SK-N-DZ (cell line): ENCODE measurements at regions not wholly inside any gene's neighbourhood (a gene's known extent, or its start where the extent isn't known, plus 50 kb on each side); places are given as distances from the start of the nearest gene placed in this dataset.

Experiments
- DNase-seq: peaks from one replicate; pipeline ENCODE4 v3.0.0-alpha.2; 2015; ENCODE audit warnings: low spot score

GRCh38 chr7:123401295-123401694 is 133.1 kb downstream of the IQUB start:
- DNase-seq, result no peak

DNA sequence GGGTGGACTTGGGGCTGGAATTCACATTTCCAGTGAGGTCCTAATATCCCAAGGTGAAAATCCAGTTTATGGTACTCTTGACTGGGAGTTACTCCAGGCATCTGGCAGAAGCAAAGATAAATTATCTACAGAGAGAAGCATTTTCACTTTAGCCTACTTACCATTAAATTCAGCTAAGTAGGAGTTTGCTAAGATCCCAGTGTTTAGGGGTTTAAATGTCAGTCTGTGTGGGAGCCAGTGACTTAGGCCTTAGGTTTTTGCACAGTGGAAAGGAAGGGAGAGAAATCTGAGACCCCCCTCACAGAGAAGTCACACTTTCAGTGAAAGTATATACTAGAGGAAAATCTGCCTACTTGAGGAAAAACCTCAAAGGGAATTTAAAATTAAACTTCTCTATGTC is 134.2 kb downstream of the IQUB start:
- DNase-seq, result no peak

DNA sequence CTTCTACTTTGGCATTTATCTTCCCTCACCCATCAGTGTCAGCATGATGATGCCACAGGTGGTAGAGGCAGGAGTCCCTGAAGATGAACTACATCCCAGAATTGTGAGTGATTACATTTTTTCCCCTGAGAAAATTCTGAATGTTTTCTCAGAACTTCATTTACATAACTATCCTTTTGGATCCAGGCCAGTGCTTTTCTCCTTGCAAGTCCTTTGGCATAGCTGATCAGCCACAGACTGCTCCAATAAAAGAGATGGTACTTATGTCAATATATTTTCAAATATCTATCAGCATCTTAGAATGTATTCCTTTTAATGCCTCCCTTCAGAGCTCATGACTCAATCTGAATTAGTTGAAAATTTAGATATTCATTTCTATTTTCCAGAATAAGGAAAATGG is 135.5 kb downstream of the IQUB start:
- no peak for DNase-seq

GRCh38 chr7:123397746-123398338 is 136.6 kb downstream of the IQUB start:
- DNase-seq, result no peak

DNA sequence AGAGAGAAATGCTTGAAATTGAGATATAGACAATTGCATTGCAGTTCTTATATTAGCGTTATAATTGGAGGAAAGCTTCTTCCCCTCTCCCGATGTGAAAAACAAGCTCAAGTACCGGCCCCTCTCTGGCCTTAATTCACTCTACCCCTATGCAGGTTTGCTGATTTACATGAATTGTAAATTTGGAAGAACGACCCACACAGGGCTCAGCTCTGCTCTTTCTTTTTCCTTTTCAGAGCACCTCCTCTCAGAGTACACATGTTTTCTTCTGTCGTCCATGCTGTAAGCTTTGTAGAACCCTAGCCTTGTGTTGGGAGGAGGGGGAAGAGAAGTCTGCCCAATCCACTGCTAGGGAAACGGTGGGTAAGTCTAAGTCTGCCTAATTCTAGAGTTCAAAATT is 140.8 kb downstream of the IQUB start:
- DNase-seq, result no peak

- no peak for DNase-seq
Measured at GRCh38 chr7:123372368-123372767, 162.0 kb downstream of the IQUB start.

- peak; percentile 47 for DNase-seq
Measured at GRCh38 chr7:123367484-123368122, 166.8 kb downstream of the IQUB start.

GRCh38 chr7:123367031-123367430 is 167.3 kb upstream of the SLC13A1 start:
- no peak for DNase-seq

- peak; percentile 5 for DNase-seq
Measured at GRCh38 chr7:123366626-123367025, 166.9 kb upstream of the SLC13A1 start.

- DNase-seq, result peak; percentile 35
Measured at GRCh38 chr7:123360631-123361030, 160.9 kb upstream of the SLC13A1 start.

DNA sequence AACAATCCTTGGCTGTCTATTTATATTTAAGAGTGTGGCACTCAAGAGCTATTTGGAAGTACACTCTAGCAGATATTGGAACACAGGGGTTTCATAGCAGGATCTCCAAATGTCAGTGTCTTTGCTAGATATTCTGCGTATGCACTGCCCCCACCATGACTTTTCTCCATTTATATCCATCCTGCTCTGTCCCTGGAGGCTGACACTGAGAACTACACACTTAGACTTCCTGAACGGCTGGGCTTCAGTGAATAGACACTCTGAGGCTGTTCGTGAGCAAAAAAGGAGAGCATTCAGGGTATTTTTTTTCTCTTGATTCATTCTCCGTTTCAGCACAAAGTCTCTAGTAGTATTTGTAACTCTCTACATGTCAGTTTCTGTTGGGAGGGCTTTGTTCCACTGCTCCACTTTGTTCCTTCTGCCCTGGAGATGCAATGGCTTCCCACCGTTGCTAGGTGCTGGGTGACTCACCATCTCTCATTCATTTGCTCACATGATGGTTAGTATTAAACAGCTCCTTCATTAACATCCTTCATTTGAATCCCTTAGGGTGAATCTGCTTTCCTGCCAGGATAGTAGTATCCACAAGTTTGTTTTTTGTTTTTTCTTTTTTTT is 155.9 kb upstream of the SLC13A1 start:
- peak; percentile 16 for DNase-seq

DNA sequence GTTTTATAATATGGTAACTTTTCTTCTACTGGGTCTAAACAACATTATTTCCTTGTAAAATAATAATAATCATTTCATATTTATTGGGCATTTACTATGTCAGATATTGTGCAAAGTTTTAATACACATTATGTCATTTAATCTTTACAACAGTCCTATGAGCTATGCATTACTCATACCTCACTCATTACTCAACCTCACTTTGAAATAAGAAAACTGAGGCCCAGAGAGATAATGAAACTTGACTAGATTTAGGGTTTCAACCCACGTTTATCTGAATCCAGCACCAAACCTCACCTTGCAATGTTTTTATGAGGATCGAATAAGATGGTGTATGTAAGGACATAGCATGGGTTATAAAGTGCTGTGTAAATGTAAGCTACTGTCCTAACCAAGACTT is 153.2 kb upstream of the SLC13A1 start:
- DNase-seq, result no peak

DNA sequence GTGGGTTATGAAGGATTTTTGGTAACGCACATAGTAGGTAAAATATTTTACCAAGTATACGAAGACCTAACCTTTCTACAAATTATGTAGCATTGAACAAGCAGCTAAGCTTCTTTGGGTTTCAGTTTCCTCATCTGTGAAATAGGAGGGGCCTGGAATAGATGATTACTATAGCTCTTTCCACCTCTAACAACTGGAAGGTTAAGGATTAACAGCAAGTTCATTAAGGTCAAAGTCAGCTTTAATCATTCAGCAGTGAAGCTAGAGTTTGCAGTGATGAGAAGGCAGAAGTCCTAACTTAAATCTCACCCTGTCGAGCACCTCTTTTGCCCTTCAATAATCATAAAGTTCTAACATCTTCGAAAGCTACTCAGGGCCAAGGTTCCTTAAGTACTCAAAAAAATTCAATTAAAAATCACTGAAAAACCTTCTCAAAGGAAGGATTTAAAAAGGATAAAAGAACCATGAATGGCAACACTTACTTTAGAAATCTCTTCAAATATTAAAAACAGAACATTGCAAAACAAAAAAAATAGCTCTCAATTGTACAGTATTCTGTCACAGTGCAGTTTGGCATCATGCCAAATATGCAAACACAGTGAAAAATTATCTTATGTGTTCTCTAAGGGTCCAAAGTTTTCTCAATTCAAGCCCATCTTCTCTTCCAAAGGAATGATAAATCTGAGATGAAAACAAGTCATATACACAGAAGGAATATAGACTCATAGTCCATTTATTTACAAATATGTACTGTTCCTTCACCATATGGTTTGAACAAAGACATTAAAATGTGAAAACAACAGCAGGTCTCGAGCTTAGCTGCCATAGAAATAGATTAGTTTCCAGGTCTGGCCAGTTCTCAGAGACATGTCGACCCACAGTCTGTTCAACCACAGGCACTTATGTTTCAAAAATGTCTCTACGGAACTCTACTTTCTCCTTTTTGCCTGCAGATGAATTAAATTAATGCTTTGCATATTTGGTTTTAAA is 152.0 kb upstream of the SLC13A1 start:
- no peak for DNase-seq

DNA sequence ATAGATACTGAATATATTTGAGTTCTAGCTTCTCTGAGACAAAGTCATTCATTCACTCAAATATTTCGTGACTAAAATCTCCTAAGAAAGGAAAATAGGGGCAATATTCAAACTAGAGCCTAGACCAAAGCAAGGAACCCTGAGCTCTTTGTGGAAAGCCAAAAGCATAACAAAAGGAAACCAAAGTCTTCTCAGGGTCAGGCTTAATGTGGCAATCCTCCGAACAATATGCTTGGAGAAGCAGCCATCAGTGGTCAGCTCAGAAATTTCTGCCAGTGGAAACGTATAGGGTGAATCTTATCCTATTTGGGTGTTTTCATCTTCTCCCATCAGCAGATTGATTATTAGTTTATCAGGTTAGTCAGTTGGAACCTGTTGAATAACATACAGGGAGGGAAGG is 151.3 kb upstream of the SLC13A1 start:
- no peak for DNase-seq

DNA sequence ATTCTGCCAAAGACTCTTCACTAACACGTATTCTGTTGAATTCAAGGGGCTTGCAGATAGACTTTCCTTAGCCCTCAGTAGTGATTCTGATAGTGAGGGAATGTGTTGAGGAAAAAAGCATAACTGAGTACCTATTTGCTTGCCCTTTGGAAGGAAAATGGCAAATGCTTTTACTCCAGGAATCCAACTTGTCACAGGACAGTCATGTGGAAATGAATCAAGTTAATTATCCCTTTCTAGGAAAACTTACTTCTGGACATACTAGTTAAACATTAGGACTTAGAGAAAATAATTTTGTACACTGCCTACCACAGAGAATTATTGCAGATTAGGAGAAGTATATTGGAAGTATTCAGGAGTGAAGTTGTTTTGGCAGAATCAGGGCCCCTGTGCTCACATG is 148.9 kb upstream of the SLC13A1 start:
- DNase-seq, result no peak

GRCh38 chr7:123346766-123347165 is 147.0 kb upstream of the SLC13A1 start:
- DNase-seq, result no peak

GRCh38 chr7:123343611-123344010 is 143.8 kb upstream of the SLC13A1 start:
- no peak for DNase-seq

- DNase-seq, result no peak
Measured at GRCh38 chr7:123341102-123341501, 141.3 kb upstream of the SLC13A1 start.

GRCh38 chr7:123338688-123339087 is 138.9 kb upstream of the SLC13A1 start:
- no peak for DNase-seq

- DNase-seq, result no peak
Measured at GRCh38 chr7:123329988-123330643, 130.3 kb upstream of the SLC13A1 start.

- no peak for DNase-seq
Measured at GRCh38 chr7:123327661-123328060, 127.9 kb upstream of the SLC13A1 start.

GRCh38 chr7:123324283-123324682 is 124.5 kb upstream of the SLC13A1 start:
- no peak for DNase-seq
